Breast epithelium (tissue), 4 donors: ENCODE measurements at regions not wholly inside any gene's neighbourhood (a gene's known extent, or its start where the extent isn't known, plus 50 kb on each side); places are given as distances from the start of the nearest gene placed in this dataset.

Experiments
- DNase-seq, 2 donors: peaks; one replicate each; pipeline ENCODE4 v3.0.0-alpha.2; 2019; ENCODE audit warnings: low spot score in 2 of 2
- H3K27ac ChIP-seq, 2 donors: fragments of 200-600 bp; sonication (generic) in 1 of 2; one replicate each; pipeline ENCODE4 v1.5.1; 2016 to 2019; ENCODE audit warnings: mild to moderate bottlenecking in 1 of 2
- H3K27me3 ChIP-seq, 2 donors: fragments of 200-600 bp; sonication (generic) in 1 of 2; one replicate each; pipeline versions ENCODE4 v1.5.1 to v1.6.0; 2017 to 2019; ENCODE audit warnings: control low read depth in 1 of 2, mild to moderate bottlenecking in 1 of 2
- H3K36me3 ChIP-seq: fragments of 200-600 bp; one replicate; pipeline ENCODE4 v1.5.1; 2019
- H3K4me1 ChIP-seq, 2 donors: fragments of 200-600 bp; sonication (generic); one replicate each; pipeline ENCODE4 v1.5.1; 2016 to 2019; ENCODE audit warnings: control low read depth in 1 of 2
- H3K4me3 ChIP-seq, 3 donors: fragments of 200-600 bp; sonication (generic); 1 replicate in 2 of 3; 2 replicates in 1 of 3; pipeline ENCODE4 v1.5.1; 2016 to 2019; ENCODE audit warnings: mild to moderate bottlenecking in 3 of 3, moderate library complexity in 2 of 3
- H3K9me3 ChIP-seq, 2 donors: fragments of 200-600 bp; sonication (generic) in 1 of 2; one replicate each; pipeline ENCODE4 v1.5.1; 2016 to 2019; ENCODE audit warnings: control low read depth in 1 of 2
- CTCF ChIP-seq, 3 donors: fragments of 450-650 bp; IDR thresholded peaks; one replicate each; pipeline ENCODE4 v1.5.1; 2016 to 2017; ENCODE audit warnings: antibody characterized with exemption in 3 of 3, mild to moderate bottlenecking in 3 of 3, moderate library complexity in 3 of 3
- POLR2A ChIP-seq: fragments of 450-650 bp; IDR thresholded peaks from one replicate; pipeline ENCODE4 v1.6.1; 2016; ENCODE audit warnings: antibody characterized with exemption, mild to moderate bottlenecking, moderate library complexity
- POLR2AphosphoS5 ChIP-seq, 3 donors: sonication (generic); formaldehyde crosslinking; IDR thresholded peaks; one replicate each; pipeline ENCODE4 v1.6.1; 2017; ENCODE audit warnings: antibody characterized with exemption in 3 of 3
- intact Hi-C: fragments of 100-400 bp; cut with DNase I; formaldehyde crosslinking; loops from one replicate; pipeline ENCODE4 v1.15.1; 2023; ENCODE audit warnings: low total_unique reads

DNA sequence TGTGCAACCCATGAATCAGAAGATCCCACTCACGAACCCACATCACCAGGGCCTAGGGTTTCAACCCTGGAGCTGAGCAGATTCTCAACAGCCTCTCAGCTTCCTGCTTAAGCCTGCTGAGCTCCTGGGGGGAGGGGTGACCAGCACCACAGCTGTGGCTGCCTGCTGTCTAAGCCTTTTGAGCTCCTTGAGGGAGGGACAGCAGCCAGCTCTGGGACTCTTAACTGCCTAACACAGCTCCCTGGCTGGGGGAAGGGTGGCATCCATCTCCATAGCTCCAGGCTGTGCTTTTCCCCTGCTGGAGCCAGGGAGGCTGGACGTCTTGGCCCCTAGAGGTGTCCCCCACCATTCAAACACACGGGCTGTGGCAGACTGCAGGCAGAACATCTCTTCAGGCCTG is 250.3 kb downstream of the DMAC1 start:
- intact Hi-C loops = no loop called here
- H3K27ac ChIP-seq = no peak overlapping the region
- no peak for DNase-seq
- no peaks in the 10 kb centered on the region for H3K9me3 ChIP-seq
- no peaks in the 10 kb centered on the region for H3K4me1 ChIP-seq
- TF ChIP-seq CTCF (IDR thresholded peaks at IDR 0.05) (no peak), POLR2AphosphoS5 (IDR thresholded peaks at IDR 0.05) (no peak), POLR2A (no peak)
- H3K27me3 ChIP-seq = peaks cover 0 to 3% of the 10 kb centered on the region in 2 donors
- H3K4me3 ChIP-seq = no peak overlapping the region
- H3K36me3 ChIP-seq = no peaks in the 10 kb centered on the region

GRCh38 chr9:7546261-7546660 is 253.3 kb downstream of the DMAC1 start:
- intact Hi-C loops = no loop called here
- TF ChIP-seq CTCF (IDR thresholded peaks at IDR 0.05) = no peak
- no peak for TF ChIP-seq POLR2A
- TF ChIP-seq POLR2AphosphoS5 (IDR thresholded peaks at IDR 0.05) = no peak

DNA sequence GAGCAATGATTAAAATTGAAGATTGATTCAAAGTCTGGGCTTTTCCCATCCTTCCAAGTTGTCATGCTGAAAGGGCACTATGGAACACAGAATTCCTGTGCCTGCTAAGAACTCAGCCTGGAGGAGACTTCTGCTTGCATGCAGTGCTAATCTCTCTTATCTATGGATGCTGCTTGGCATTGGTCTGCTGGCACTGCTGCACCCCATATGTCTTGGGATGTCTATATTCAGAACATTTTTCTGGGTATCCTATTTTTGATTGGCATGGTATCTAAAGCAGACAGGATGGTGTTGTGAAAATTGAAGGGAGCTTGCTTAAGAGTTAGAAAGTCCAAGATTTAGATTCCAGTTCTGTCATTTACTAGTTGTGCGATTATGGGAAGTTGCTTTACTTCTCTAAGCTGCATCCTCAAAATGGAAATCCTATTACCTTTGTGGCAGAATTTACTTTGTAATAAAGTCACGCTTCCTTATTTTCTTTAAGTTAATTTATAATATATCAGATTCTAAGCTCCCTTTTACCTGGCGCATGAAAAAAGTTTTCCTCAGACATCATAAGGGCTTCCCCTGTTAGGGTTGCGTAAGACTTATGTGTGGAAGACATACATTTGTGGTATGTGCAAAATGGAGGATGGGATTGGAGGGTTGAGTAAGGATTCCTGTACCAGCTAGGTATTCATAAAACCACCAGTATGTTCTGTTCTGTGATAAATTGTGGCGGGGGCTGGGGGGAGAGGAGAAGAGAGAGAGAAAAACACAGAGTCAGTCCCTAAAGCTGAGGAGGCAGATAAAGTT is 254.0 kb downstream of the DMAC1 start:
- TF ChIP-seq POLR2AphosphoS5 (IDR thresholded peaks at IDR 0.05) (no peak), CTCF (IDR thresholded peaks at IDR 0.05) (no peak), POLR2A (no peak)
- no peaks in the 10 kb centered on the region for H3K36me3 ChIP-seq

More at GRCh38 chr9:7546261-7546660, 253.3 kb downstream of the DMAC1 start:
- Histone ChIP-seq H3K27me3 (peaks cover 0 to 3% of the 10 kb centered on the region in 2 donors), H3K9me3 (no peaks in the 10 kb centered on the region), H3K4me3 (no peak overlapping the region), H3K36me3 (no peaks in the 10 kb centered on the region), H3K4me1 (no peaks in the 10 kb centered on the region), H3K27ac (no peak overlapping the region)
- no peak for DNase-seq

GRCh38 chr9:7542693-7543092 is 256.9 kb downstream of the DMAC1 start:
- Histone ChIP-seq H3K36me3 (no peaks in the 10 kb centered on the region), H3K27ac (no peak overlapping the region), H3K9me3 (no peaks in the 10 kb centered on the region), H3K4me3 (no peak overlapping the region), H3K27me3 (no peaks in the 10 kb centered on the region), H3K4me1 (no peaks in the 10 kb centered on the region)
- no peak for DNase-seq
- TF ChIP-seq CTCF (IDR thresholded peaks at IDR 0.05) = no peak
- TF ChIP-seq POLR2A = no peak
- TF ChIP-seq POLR2AphosphoS5 (IDR thresholded peaks at IDR 0.05) = no peak
- intact Hi-C loops = no loop called here

More for the DNA sequence above, 254.0 kb downstream of the DMAC1 start:
- no peak for DNase-seq
- Histone ChIP-seq H3K4me1 (no peaks in the 10 kb centered on the region), H3K27ac (no peak overlapping the region), H3K27me3 (peaks cover 0 to 3% of the 10 kb centered on the region in 2 donors), H3K9me3 (no peaks in the 10 kb centered on the region), H3K4me3 (no peak overlapping the region)
- intact Hi-C loops = no loop called here

DNA sequence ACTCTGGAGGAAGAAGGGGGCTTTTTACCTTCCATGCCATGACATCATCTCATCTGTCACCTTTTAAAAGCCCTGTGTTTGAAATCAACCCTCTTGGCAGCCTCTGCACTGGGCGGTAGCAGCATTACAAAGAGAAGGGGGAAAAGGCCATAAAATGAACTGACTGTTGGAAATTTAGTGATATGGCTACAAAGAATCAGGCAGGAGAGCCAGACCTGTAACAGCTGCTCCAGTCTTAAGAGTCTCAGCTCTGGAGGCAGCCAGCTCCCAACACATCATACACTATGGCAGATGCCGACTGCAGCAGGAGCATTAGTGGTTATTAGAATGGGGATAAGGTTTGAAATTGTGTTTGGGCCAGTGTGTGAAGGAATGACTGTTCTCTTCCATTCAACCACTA is 257.5 kb downstream of the DMAC1 start:
- Histone ChIP-seq H3K27me3 (no peaks in the 10 kb centered on the region), H3K4me3 (no peak overlapping the region), H3K27ac (no peak overlapping the region), H3K36me3 (no peaks in the 10 kb centered on the region), H3K4me1 (no peaks in the 10 kb centered on the region), H3K9me3 (no peaks in the 10 kb centered on the region)
- TF ChIP-seq POLR2AphosphoS5 (IDR thresholded peaks at IDR 0.05) (no peak), POLR2A (no peak), CTCF (IDR thresholded peaks at IDR 0.05) (no peak)
- no peak for DNase-seq
- intact Hi-C loops = no loop called here
